ENCODE measurements at regions not wholly inside any gene's neighbourhood (a gene's known extent, or its start where the extent isn't known, plus 50 kb on each side); places are given as distances from the start of the nearest gene placed in this dataset.

DNA sequence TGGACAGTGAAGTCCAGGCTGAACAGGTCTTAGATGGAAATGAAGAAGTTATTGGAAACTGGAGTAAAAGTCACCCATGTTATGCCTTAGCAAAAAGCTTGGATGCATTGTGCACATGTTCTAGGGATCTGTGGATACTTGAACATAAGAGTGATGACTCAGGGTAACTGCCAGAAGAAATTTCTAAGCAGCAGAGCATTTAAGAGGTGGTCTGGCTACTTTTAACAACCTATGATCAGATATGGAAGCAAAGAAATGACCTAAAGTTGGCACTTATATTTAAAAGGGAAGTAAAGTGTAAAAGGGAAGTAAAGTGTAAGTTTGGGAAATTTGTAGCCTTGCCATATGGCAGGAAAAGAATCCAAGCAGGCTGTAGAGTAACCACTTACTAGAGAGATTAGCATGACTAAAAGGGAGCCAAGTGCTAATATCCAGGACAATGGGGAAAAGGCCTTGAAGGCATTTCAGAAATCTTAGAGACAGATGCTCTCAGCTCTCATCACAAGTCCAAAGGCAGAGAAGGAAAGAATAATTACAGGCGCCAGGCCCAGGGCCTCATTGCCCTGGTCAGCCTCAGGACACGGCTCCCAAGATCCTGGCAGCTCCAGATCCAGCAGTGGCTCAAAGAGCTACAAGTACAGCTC lies 73.9 kb upstream of the KCNH8 start:
- TF ChIP-seq CTCF (IDR thresholded peaks at IDR 0.05) = no peak
- TF ChIP-seq POLR2A (IDR thresholded peaks at IDR 0.05) = no peak
